Anterior cingulate cortex (tissue), 58 donors: ENCODE measurements at regions not wholly inside any gene's neighbourhood (a gene's known extent, or its start where the extent isn't known, plus 50 kb on each side); places are given as distances from the start of the nearest gene placed in this dataset.

Experiments
- DNase-seq, 58 donors: peaks; one replicate each; lab custom pipeline; 2025; lab: John Stamatoyannopoulos, UW

DNA sequence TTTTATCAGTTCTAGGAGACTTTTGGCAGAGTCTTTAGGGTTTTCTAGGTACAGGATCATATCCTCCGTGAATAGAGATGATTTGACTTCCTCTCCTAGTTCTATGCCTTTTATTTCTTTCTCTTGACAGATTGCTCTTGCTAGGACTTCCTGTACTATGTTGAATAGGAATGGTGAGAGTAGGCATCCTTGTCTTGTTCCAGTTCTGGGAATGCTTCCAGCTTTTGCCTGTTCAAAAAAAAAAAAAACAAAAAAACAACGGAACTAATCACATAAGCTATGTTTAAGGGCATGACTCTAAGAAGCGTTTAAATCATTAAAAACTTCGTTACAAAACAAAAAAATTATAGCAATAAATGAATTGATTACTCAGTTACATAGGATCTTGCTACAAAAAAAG is 145.7 kb downstream of the NUP35 start:
- peak in 1 of 58 donors; percentile 8 for DNase-seq

DNA sequence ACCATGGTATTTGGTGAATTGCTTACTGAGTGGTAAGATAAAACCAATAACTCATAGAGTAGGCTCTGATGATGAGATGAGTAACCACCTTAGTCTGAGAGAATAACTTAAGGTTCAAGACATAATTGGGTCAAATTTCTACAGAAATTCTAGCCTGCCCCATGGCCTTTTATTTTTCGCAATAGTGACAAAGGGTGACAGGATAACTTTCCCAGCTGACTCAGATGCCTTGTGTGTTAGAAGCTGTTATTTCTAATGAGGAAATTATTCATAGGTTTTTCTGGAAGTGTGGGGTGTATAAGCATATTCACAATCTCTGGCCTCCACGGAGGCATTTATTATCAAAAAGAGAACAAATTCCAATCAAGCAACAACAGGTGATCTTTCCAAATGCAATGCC is 159.0 kb downstream of the NUP35 start:
- no peak for DNase-seq

DNA sequence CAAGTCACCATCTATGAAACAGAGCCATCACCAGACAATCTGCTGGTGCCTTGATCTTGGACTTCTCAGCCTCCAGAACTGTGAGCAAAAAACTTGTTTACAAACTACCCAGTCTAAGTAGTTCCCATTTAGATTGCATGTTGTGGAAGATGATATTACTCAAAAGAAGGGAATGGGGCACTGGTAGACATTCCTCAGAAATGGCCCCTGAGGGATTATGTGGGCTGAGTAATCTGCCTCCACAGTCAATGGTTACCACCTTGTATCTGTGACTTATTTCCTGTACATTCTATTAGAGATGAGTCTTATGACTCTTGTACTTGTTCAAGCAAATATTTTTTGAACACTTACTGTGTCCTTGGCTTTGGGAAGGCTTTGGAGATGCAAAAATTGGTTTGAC is 160.4 kb downstream of the NUP35 start:
- no peak for DNase-seq

DNA sequence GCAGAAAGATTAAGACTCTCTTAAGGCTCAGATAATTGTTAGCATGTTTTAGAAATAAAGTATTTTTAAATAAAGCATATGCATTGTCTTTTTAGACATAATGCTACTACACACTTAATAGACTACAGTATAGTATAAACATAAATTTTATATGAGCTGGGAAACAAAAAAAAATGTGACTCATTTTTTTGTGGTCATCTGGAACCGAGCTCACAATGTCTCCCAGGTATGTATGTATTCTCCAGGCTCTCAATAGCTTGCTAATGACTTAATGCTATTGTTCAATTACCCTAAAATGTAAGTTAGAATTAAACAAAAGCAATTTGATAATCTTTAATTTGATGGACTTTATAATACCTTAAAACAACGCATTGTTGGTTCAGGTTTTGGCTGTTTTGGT is 167.2 kb downstream of the NUP35 start:
- DNase-seq: no peak

DNA sequence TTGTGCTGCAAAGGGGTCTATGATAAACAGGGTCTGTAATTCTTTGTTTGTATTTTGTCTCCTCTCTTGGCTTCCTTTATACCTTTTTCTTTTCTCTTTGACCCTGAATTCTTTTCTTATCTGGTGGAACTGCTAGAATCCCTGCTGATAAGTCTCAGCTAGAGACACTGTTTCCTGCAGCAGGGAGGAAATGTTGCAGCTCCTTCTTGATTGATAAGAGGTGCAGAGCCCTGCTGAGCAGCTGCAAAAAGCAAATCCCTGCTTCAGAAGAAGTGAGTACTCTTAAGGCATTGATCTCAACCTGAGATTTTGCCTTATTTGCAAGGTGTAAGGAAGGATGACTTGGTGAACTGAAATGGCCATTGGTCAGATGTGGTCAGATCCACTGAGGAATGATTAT is 167.8 kb downstream of the NUP35 start:
- DNase-seq: no peak

DNA sequence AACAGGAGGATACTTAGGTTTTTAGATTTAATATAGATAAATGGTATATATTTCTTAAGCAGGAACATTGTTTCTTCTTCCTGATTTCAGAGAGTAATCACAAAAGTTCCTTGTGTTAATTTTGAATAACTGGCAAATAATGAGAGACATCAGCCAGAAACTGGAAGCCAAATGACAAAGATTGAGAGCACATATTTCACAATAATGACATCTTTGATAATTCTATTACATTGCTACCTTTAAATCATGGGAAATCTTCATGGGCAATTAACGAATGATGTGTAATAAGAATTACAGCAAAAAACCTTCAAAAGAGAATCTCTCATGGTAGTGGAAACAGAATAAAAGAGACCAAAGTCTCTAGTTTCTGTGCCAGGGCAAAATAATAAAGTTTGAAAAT is 215.1 kb downstream of the NUP35 start:
- no peak for DNase-seq

DNA sequence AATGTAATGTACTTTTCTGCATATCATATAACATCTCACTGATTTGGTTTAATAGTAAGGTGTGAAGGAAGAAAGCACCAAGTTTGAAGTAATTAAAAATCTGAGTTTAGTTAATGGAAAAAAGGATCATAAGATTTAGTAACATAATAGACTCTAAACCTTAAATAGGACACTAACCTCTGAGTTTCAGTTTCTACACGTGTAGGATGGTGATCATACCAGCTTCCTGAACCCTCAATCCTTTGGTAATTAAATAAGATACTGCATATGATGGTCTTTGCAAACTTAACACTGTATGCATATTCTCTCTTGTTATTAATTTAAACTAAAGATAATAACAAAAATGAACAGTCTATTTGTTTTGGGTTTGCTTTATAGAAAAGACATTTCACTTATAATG is 216.8 kb downstream of the NUP35 start:
- DNase-seq: no peak

DNA sequence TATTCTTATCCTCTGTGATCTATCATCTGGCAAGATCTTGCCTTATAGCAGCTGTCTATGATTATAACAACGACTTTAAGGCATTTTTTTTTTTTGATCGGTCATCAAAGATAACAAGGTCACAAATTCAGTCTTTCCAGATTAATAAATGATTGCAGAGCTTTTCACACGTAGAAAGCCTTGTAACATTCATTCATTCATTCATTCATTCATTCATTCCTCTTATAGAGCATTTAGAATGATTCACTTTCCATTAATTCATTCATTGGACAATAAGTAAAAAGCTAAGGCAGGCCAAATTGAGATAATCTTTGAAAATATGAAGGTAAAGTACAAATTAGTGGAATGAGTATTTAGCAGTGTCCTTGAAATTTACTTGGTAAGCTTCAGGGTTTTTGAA is 223.7 kb downstream of the NUP35 start:
- no peak for DNase-seq

DNA sequence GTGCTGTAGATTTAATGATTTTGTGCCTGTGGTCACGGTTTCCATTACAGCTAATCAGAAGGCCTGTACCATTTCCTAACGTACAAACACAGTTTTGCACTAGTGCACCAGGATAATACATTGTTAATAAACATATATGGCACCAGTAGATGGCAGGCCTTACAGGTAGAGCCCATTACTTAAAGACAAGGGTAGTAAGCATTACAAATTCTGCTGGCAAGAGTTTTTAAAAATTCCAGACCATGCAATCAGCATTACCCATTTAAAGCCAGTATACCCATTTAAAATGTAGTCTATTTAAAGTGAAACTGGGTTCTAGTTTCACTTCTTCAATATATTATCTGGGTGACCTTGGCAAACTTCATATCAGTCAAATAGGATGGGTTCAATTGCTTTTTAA is 224.2 kb downstream of the NUP35 start:
- no peak for DNase-seq

DNA sequence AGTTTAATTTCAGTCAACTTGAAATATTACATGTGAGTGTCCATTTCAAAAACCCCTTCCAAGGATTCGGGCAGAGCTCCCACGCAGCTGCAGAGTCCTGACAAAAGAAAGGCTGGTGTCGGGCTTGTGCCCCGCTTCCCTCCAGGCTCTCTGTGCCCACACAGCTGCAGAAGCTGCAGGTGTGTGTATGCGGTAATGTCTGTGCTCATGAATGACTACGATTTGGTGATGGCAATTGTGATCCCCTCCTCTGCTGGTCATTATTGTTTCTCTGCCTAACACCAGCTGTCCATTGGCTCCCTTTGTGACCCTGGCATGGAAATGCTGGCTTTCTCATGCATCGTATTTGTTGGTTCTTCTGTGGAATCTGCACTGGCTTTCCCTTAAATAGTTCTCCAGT is 224.8 kb downstream of the NUP35 start:
- DNase-seq: peak in 54 of 58 donors; percentile 1 to 80 (median 34)

DNA sequence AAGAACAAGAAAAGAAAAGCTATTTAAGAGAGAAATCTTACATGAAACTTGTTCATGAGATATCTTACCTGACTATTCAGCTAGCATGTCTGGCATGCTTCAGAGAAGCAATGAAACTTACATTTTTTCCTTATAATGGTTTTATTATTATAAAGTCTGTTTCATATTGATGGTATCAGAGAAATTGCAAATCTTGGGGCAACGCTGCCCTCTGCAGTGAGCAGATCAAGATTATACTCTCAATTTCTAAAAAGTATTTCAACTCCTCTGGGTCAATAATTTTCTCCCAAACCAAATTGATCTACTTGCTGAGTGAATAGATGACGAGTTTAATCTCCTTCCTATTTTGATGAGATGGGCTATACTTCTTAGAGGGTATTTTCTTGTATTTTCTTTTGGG is 235.6 kb downstream of the NUP35 start:
- DNase-seq: peak in 2 of 58 donors; percentile 1 to 28

DNA sequence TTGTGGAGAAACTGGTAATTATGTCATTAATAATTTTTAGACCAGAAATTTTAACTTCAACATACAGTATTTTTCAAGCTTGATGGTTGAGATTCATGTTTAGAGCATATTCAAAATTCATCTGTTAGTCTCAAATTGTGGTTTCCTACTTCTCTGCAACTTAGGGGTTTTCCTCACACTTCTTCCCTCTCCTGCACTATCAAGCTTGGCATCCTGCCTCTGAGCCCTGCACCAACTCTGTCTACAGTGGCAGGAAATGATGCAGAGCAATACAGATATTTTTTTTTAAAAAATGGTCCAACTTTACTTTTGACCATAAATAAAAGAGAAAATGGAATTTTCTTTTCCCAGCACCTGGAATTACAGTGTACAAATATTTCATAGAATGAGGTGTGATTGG is 247.3 kb downstream of the NUP35 start:
- no peak for DNase-seq

DNA sequence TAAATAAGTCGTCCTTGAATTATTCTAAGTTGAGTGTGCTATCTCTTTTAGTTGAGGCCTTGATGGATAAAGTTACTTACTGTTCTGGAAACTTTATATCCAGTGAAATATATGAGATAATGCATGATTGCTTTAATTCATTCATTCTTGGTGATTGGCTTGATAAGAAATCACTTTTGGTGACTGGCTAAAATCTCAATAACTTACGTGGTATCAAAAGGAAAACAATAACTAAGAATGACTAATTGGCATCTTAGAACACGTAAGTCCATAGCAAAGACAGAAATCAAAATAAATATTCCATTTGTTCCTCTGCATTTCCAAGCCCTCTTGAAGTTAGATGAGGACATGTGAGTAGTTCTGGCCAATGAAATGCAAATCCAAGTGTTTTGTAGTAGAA is 251.6 kb downstream of the NUP35 start:
- no peak for DNase-seq

DNA sequence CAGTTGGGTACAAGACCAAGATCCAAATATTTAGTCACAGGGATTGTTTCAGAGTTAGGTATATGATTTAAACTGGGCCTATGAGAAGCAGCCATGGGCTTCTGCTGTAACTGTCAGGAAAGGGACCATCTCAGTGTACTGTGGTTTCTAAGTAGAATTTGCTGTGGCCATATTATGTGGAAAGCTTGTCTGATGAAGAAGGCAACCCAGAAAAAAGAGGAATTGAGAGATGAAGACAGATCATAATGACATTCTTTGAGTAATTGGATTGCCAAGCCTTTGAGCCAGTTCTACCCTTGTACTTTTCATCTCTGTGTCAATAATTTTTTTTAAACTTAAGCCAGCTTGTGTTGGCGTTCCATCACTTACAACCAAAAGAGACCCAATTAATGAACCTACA is 259.6 kb downstream of the NUP35 start:
- no peak for DNase-seq

DNA sequence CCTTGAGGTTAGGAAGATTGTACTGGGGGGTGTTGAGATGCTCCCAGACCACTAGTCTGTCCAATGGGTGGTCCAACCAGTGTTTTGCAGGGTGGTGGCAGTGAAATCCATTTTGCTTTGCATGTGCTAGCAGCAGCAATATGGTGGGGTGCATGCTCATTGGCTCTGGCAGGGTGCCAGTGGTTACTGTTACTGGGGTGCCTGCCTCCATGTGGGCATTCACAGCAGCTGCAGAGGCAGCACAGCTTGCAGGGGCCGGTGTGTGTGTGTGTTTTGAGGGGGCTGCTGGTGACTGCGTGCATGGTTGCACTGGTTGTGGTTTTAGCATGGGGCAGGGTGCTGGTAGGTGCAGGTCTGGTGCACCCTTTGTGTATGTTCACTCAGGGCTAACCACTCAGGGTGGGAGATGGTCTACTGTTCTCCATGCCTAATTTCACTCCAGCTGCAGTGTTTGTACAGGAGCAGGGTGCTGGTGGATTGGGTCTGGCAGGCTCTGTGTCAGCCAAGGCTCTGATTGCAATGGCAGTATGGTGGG is 265.4 kb downstream of the NUP35 start:
- DNase-seq: peak in 1 of 58 donors; percentile 2

DNA sequence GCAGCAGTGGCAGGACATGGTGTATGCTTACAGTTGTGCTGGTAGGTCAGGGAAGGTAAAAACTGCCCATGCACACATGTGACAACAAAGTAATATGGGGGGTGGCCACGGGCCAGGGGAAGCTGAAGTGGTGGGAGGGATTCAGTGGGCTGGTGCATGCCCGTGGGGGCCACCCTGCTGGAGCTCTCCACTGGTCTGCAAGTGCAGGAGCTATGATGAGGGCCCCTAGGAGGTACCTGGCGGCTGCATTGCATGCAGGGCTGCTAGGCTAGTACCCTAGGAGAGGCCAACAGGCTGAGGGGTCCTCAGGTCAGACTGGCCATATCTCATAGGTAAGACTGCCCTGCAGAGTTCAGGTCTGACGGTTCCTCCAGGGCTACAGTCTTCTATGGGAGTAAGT is 265.9 kb downstream of the NUP35 start:
- no peak for DNase-seq

DNA sequence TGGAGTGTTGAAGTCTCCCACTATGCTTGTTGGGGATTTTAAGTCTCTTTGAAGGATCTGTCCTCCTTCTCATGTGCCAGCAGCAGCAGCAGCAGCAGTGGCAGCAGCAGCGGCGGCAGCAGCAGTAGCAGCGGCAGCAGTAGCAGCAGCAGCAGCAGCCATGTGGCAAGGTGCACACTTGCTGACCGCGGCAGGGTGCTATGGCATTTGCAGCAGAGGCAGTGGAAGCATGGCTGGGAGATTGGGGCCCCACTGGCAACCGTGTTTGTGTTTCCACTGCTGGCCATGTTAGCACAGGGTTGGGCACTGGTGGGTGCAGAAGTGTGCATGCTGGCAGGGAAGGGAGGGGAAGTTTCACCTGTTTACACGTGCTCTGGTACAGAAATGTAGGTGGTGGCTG is 280.1 kb downstream of the NUP35 start:
- no peak for DNase-seq

DNA sequence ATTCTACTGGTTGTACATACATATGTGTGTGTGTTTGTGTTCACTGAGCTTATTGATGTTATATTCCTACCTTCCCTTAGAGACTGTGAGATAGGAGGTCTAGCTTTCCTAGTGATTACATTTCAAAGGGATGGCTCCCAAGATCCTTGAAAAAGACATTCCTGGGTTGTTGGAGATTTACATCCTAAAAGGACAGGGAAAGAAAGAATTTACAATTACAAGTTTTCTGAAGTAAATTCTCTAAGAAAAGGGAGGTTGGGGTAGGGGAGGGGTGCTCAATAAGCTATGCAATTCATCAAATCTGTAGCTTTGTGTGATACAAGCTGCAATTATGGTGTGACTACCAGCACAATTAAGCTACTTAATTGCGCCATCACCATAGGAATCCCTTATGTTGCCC is 284.3 kb downstream of the NUP35 start:
- no peak for DNase-seq

DNA sequence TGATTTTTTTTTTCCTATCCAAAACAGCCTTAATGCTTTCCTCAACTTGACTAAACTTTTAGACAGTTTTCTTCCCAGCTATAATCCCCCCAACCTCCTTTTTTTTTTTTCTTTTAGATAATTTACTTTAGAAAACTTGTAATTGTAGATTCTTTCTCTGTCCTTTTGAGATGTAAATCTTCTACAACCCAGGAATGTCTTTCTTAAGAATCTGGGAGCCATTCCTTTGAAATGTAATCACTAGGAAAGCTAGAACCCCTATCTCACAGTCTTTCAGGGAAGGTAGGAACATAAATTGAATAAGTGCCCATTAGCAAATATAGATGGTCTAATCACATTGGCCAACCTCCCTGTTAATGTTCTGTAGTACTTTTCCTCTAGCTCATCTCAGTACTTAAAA is 285.4 kb downstream of the NUP35 start:
- DNase-seq: no peak

DNA sequence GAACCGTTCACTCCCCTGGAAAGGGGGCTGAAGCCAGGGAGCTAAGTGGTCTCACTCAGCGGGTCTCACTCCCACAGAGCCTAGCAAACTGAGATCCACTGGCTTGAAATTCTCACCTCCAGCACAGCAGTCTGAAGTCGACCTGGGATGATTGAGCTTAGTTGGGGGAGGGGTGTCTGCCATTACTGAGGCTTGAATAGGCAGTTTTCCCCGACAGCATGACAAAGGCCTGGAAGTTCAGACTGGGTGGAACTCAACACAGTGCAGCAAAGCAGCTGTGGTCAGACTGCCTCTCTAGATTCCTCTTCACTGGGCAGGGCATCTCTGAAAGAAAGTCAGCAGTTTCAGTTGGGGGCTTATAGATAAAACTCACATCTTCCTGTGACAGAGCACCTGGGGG is 292.5 kb downstream of the NUP35 start:
- DNase-seq: no peak

DNA sequence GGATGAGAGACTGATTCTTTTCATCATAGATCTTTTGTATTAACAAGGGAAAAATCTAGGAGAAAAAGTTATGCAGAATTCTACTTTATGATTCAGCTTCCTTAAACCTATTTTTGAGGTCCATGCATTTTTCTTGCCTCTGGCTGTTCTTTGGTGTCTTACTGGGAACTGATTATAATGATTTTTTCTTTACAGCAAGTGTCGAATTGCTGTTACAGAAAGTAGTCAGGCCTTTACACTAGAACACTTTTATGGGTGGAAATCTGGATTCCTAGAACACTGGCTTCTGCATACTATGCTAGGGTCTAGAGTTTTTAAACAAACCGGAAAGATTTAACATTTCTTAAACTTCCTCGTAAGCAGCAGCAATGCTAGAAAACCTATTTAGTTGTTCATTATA is 302.6 kb downstream of the NUP35 start:
- no peak for DNase-seq

DNA sequence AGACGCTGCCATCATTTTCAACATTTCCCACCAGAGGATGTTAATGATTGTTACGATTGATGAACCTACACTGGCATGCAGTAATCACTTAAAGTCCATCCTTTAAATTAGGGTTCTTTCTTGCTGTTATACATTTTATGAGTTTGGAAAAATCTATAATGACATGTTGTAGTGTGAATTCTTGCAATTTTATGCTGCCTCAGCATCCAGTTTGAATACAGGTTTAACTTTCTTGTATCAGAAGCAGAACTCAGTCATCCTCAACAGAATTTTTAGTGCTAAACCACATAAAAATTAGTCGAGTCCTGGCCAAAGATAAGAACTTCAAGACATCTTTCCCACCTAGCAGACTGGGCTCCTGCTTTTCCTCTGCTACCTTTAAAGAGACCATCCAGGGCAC is 303.3 kb downstream of the NUP35 start:
- DNase-seq: no peak

DNA sequence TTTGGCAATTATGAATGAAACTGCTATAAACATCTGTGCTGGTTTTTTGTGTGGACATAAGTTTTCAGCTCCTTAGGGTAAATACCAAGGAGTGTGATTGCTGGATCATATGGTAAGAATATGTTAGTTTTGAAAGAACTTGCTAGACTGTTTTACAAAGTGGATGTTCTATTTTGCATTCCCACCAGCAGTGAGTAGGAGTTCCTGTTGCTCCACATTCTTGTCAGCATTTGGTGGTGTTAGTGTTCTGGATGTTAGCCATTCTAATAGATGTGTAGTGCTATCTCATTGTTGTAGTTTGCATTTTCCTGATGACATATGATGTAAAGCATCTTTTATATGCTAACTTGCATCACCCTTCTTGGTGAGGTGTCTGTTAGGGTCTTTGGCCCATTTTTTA is 304.6 kb downstream of the NUP35 start:
- DNase-seq: no peak

DNA sequence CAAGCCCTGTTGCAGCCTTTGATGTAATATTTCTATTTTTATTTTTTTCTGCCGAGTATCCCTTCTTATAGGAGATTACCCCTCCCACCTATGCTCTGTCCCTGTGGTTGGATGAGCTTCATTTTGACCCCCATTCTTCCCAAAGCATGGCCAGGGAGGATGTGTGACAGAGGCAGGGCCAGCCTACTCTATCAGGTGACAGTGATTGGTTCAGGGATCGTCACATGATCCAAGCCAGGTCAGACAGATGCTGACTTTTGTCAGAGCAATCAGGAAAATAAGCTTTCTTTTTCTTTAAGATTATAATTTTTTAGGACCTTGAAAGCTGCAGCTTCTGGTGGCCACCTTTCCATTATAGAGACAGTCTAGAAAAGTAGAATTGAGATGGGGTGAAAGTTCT is 314.3 kb downstream of the NUP35 start:
- DNase-seq: no peak
